ENCODE measurements at regions not wholly inside any gene's neighbourhood (a gene's known extent, or its start where the extent isn't known, plus 50 kb on each side); places are given as distances from the start of the nearest gene placed in this dataset.
A peak's percentile ranks its signal among the peaks of the same experiment; 100 is the strongest.

GRCh38 chr11:123303924-123304323, 108.9 kb upstream of the CLMP start:
- no peak for DNase-seq (ENCODE audit: low read depth)

GRCh38 chr11:123302751-123303195, 107.7 kb upstream of the CLMP start:
- no peak for DNase-seq (ENCODE audit: low read depth)

DNA sequence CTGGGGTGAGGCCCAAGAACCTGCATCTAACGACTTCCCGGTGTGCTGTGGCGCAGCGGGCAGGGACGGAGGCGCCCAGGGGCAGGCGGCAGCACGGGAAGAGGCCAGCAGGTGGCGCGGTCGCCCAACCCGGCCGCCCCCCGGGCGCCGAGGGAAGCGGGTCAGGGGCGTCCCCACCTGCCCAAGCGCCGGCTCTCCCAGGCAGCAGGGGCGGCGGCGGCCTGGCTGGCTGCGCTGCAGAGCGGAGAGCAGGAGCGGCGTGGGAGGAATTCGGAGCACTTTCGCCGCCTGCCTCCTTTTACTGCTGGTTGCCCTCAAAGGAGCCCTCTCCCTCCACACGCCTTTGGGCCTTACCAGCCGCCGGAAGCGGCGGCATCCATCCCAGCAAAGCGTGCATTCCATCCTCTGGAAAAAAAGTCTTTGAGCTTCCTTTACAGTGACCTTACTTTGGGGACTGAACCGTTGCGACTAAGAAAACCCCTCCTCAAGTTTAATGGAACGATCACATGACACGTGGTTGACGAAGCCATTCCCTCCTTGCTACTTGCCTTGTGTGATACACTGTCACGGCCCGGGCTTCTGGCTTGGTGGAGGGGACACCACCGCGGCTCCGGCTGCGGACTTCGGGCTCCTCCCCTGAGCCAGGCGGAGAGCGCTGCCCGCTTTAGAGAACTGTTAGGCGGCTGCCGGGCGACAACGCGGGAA, 106.8 kb upstream of the CLMP start:
- peak; percentile 55 for DNase-seq (ENCODE audit: low read depth)

DNA sequence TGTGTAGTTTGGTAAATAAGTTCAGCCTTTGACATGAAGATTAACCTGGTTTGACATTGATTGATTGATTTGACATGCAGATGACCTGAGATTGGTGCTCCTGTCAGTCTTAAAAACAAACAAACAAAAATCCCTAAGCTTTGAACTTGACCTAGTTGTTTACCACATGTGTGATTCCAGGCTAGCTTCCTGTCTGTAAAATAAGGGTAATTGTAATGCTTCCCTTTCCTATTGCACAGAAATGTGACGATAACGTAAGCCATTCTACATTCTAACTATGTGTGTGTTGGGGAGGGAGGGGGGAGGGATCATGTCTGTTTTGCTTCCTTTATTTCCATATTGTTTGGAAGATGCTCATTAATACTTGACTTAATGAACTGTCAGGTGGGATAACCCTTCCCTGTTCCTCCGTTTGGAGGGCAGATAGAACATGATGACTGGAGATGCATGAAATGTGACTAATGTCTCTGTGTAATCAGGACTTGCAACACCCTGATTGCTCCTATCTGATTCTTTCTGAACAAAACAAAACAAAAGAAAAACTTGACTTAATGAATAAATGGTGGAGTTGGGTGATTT, 106.1 kb upstream of the CLMP start:
- no peak for DNase-seq (ENCODE audit: low read depth)

DNA sequence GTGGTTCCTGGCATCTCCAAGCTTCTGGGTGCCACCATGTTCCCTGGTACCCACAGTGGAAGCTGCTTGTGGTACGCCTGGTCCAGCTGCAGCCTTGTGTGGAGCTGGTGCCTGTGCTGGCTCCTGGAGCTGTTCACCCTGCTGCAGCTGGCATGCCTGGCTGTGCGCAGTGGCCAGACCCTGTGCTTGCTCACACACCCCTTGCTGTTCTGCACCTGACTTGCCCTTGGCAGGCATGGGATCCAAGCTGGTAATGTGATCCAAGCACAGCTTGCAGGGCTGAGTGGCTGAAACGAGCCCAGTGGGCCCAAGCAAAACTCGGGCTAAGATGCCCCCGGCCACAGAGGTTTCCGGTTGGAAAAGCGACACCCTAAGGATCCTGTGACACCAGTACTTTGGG, 104.7 kb upstream of the CLMP start:
- no peak for DNase-seq (ENCODE audit: low read depth)

DNA sequence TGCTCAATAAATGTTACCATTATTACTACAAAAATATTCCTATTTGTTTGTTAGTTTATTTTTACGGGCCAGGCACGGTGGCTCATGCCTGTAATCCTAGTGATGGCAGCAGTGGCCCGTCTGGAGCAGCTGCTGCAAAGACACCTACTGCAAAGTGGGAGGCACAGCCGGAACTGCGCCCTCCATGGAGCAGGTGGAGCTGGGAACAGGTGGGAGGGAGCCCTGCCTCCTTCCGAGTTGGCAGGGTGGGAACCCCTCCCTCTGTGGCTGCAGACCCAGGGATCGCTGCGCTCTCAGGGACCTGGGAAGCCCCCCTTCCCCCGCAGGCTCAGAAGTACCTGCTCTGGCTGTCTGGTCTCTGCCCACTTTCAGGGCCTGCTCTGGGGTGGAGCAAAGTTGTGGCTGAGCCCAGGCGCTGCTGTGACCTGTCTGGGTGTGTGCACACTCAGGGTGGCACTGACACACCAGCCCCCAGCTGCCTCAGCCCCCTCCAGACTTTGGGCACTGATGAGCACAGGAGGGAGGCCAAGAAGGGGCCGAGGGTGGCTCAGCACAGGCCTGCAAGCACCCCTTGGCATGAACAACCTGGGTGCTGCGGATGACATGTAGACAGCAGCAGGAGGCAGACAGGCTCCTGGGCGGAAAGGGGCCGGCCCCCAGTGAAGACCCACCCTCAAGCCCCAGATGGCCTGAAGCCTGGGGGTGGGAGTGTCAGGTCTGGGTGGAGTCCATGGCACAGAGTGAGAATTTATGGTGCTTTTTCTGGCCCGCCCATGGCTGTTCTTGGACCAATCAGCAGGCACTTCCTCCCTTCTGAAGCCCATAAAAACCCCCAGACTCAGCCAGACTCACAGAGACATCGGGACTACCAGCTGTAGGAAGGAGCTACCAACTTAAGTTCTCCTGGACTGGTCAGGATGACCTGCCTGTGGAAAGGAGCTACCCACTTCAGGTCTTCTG, 103.7 kb upstream of the CLMP start:
- DNase-seq (ENCODE audit: low read depth) = no peak

- DNase-seq (ENCODE audit: low read depth) = no peak
Observed at GRCh38 chr11:123292647-123293046, 97.6 kb upstream of the CLMP start.

DNA sequence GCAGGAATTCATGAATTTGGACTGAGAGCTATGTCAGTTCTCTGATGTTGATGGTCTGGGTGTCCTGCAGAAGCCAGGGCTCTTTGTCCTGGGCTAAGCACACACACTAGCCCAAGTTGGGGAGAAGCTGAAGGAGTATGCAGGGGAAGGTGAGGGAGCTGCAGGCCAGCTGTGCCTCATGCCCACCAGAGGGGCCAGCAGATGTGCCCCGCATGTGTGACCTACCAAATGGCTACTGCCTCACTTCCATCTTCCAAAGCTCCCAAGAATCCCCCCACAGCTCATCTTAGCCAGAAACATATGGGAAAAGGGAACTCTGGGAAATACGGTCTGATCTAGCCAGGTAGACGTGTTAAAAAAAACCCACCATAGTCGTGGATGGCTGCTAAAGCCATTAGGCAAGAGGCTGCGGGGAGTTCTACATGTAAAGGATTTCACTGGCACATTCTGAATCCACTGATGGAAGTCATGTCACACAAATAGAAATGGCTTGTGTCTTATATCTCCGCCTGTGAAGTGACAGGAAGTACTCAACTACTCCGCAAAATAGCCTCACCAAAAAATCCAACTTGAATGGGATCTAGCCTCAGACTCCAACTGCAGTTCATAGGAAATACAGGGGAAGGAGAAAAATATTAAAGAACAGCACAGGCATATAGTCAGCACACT, 96.3 kb upstream of the CLMP start:
- no peak for DNase-seq (ENCODE audit: low read depth)

- no peak for DNase-seq (ENCODE audit: low read depth)
Observed at GRCh38 chr11:123286761-123287160, 91.7 kb upstream of the CLMP start.

- no peak for DNase-seq (ENCODE audit: low read depth)
Observed at GRCh38 chr11:123286255-123286654, 91.2 kb upstream of the CLMP start.

DNA sequence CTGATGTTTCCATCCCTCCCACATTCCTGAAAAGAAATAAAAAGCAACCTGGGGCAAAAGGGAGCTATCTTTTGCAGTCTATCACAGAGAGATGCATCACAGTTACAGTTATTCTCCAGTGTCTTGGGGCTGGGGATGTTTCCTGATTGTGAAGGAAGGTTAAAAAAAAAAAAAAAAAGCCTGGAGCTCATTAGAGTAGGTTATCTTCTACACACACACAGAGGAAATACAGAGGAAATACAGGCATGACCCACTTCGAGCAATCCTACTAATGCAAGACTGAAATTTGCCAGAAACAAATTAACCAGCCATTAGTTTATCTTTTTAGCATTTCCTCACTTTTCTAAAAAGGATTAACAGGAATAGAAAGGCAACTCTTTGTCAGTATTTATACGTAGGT, 89.4 kb upstream of the CLMP start:
- no peak for DNase-seq (ENCODE audit: low read depth)

DNA sequence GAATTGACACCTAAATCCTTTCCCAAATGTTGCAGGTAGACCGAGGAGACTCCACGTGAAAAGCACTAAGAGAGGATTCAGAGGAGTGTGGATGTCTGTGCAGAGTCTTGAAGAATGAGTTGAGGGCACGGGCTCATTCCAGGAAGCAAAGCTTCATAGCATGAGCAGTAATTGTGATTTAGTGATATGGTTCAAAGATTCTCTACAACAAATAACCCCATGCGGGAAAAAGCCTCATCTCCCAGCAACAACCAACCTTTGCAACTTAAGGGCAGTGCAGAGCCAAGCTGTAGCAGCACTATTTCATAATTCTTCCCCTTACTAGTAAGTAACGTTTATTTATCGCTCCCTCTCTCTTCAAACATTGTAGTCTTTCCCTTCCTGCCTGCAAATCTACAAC, 87.5 kb upstream of the CLMP start:
- DNase-seq (ENCODE audit: low read depth) = no peak

DNA sequence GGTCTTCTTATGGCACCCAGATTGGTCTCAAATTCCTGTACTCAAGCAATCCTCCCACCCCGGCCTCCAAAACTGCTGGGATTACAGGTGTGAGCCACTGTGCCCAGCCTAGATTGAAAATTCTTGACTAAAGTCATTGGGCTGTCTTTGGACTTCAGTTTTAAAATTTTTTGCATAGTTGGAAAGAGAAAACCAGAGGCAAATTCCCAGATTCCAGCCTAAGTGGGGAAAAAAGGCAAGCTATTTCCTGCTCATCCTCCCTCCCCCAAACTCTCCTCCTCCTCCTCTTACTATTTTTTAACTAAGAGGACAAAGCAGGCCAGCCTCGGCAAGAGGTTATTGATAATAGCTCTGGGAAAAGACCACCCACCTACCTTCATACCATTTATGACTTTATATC, 78.6 kb upstream of the CLMP start:
- no peak for DNase-seq (ENCODE audit: low read depth)

- no peak for DNase-seq (ENCODE audit: low read depth)
Observed at GRCh38 chr11:123272565-123272964, 77.5 kb upstream of the CLMP start.

- no peak for DNase-seq (ENCODE audit: low read depth)
Observed at GRCh38 chr11:123268156-123268555, 73.1 kb upstream of the CLMP start.

- no peak for DNase-seq (ENCODE audit: low read depth)
Observed at GRCh38 chr11:123265951-123266350, 70.9 kb upstream of the CLMP start.

GRCh38 chr11:123264431-123264780, 69.4 kb upstream of the CLMP start:
- no peak for DNase-seq (ENCODE audit: low read depth)

DNA sequence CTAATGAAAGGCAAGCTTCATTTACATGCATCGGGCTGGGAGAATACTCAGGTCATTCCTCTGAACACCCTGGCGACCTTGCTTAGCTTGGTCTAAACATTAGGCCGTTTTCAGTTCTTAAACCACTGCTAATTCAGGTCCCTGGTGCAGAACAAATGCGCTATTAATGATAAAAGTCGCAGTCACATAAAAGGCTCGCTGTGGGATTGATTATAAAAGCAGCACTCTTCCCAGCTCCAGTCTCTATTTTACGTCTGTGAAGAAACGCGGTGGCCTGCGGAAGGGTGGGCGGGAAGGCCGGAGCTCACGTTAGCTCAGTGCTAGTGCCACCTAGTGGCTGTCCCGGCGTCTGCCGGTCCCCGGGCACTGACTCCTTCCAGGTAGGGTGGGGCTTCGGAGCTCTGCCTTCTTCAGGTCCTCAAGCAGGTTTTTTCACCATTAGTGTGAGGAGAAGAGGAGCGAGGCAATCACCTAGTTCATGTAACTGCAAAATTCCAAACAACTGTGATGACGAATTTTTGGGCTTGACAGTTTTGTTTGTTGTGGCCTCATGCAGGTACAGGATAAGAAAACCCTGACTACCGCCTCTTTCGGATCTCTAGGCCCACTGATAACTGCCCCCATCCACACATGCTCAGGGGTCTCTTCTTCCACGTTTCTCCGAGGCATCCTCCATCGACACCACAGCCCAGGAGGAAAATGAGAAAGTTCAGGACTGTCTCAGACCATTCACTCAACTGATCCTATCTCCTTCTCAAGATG, 66.5 kb upstream of the CLMP start:
- DNase-seq (ENCODE audit: low read depth) = peak; percentile 45

- DNase-seq (ENCODE audit: low read depth) = no peak
Observed at GRCh38 chr11:123260511-123261211, 65.6 kb upstream of the CLMP start.

- no peak for DNase-seq (ENCODE audit: low read depth)
Observed at GRCh38 chr11:123258877-123259276, 63.8 kb upstream of the CLMP start.

GRCh38 chr11:123257370-123257769, 62.3 kb upstream of the CLMP start:
- DNase-seq (ENCODE audit: low read depth) = no peak
